Natural killer cell (primary cell): ENCODE measurements at regions not wholly inside any gene's neighbourhood (a gene's known extent, or its start where the extent isn't known, plus 50 kb on each side); places are given as distances from the start of the nearest gene placed in this dataset.

ENCODE experiments used
- ATAC-seq, 3 donors: fragments of 150-1000 bp in 2 of 3; fragments of 200-7000 bp in 1 of 3; cut with Tn5 transposase; 1 replicate in 1 of 3; 2 replicates in 2 of 3; pipeline ENCODE4 v1.10.0; 2021; ENCODE audit warnings: mild to moderate bottlenecking in 2 of 3, moderate library complexity in 2 of 3
- DNase-seq, 2 donors: peaks; one replicate each; pipeline versions ENCODE4 v3.0.0 to v3.0.0-alpha.2; 2013 to 2021; ENCODE audit warnings: mixed read lengths in 1 of 2
- H3K27ac ChIP-seq: one replicate; pipeline ENCODE4 v1.5.1; 2013; ENCODE audit warnings: mild to moderate bottlenecking, low read length
- H3K27me3 ChIP-seq: one replicate; pipeline ENCODE4 v1.6.1; 2013; ENCODE audit warnings: low read length; ENCODE audit not compliant: control insufficient read depth, insufficient read depth
- H3K36me3 ChIP-seq: one replicate; pipeline ENCODE4 v1.6.1; 2013; ENCODE audit warnings: low read length; ENCODE audit not compliant: control insufficient read depth, insufficient read depth
- H3K4me1 ChIP-seq: one replicate; pipeline ENCODE4 v1.6.1; 2013; ENCODE audit warnings: low read length; ENCODE audit not compliant: control insufficient read depth, insufficient read depth
- H3K4me3 ChIP-seq: one replicate; pipeline ENCODE4 v1.5.1; 2013; ENCODE audit warnings: low read length
- H3K9me3 ChIP-seq: one replicate; pipeline ENCODE4 v1.6.1; 2013; ENCODE audit warnings: low read length; ENCODE audit not compliant: control insufficient read depth, insufficient read depth
- H3K27ac Mint-ChIP-seq, 2 donors: one replicate each; pipeline ENCODE4 v1.8.0; 2022; ENCODE audit warnings: mild to moderate bottlenecking in 2 of 2, mixed read lengths in 2 of 2, moderate library complexity in 1 of 2
- H3K27me3 Mint-ChIP-seq, 2 donors: one replicate each; pipeline ENCODE4 v1.8.0; 2022; ENCODE audit warnings: low read depth in 2 of 2, mixed read lengths in 2 of 2
- H3K36me3 Mint-ChIP-seq: one replicate; pipeline ENCODE4 v1.8.0; 2022; ENCODE audit warnings: mixed read lengths
- H3K4me1 Mint-ChIP-seq, 2 donors: one replicate each; pipeline ENCODE4 v1.8.0; 2022; ENCODE audit warnings: mixed read lengths in 2 of 2
- H3K4me3 Mint-ChIP-seq: one replicate; pipeline ENCODE4 v1.8.0; 2022; ENCODE audit warnings: mild to moderate bottlenecking, moderate library complexity, mixed read lengths
- H3K9me3 Mint-ChIP-seq, 2 donors: one replicate each; pipeline ENCODE4 v1.8.0; 2022; ENCODE audit warnings: mixed read lengths in 2 of 2
- WGBS: methylation state at CpG from one replicate; pipeline ENCODE4 v1.1.7; 2013; ENCODE audit warnings: missing lambda C conversion rate; ENCODE audit not compliant: insufficient coverage; 5-methylcytosine and 5-hydroxymethylcytosine counted together
- intact Hi-C: fragments of 100-400 bp; cut with micrococcal nuclease; formaldehyde crosslinking; loops from one replicate; pipeline ENCODE4 v1.14.2; 2022
- TF ChIP-seq, protein P1 (sequence below): fragments of 200-600 bp; IDR thresholded peaks from one replicate; pipeline ENCODE4 v1.8.0; 2022; ENCODE audit warnings: antibody characterized with exemption

GRCh38 chr1:98398649-98399048 is 262.9 kb upstream of the SNX7 start:
- intact Hi-C loops = no loop called here
- Histone ChIP-seq H3K4me1 (no peaks in the 10 kb centered on the region), H3K27ac (no peak overlapping the region), H3K4me3 (no peak overlapping the region), H3K9me3 (no peaks in the 10 kb centered on the region), H3K27me3 (no peaks in the 10 kb centered on the region), H3K36me3 (no peaks in the 10 kb centered on the region)
- WGBS = 0% methylated on average over 2 of the region's 2 CpGs
- Mint-ChIP-seq H3K4me1 (peaks cover 25 to 32% of the 10 kb centered on the region in 2 donors), H3K9me3 (no peaks in the 10 kb centered on the region), H3K4me3 (peak overlapping the region; percentile 41), H3K27me3 (no peaks in the 10 kb centered on the region), H3K36me3 (no peaks in the 10 kb centered on the region), H3K27ac (peak overlapping the region in 1 of 2 donors; percentile 39)
- TF ChIP-seq, protein P1, sequence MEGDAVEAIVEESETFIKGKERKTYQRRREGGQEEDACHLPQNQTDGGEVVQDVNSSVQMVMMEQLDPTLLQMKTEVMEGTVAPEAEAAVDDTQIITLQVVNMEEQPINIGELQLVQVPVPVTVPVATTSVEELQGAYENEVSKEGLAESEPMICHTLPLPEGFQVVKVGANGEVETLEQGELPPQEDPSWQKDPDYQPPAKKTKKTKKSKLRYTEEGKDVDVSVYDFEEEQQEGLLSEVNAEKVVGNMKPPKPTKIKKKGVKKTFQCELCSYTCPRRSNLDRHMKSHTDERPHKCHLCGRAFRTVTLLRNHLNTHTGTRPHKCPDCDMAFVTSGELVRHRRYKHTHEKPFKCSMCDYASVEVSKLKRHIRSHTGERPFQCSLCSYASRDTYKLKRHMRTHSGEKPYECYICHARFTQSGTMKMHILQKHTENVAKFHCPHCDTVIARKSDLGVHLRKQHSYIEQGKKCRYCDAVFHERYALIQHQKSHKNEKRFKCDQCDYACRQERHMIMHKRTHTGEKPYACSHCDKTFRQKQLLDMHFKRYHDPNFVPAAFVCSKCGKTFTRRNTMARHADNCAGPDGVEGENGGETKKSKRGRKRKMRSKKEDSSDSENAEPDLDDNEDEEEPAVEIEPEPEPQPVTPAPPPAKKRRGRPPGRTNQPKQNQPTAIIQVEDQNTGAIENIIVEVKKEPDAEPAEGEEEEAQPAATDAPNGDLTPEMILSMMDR = no peak
- DNase-seq (no peak), ATAC-seq (no peak)

GRCh38 chr1:98398092-98398491 is 263.4 kb upstream of the SNX7 start:
- Mint-ChIP-seq H3K4me1 (peaks cover 20 to 27% of the 10 kb centered on the region in 2 donors), H3K9me3 (no peaks in the 10 kb centered on the region)
- H3K4me1 ChIP-seq = no peaks in the 10 kb centered on the region

GRCh38 chr1:98393719-98394118 is 267.8 kb upstream of the SNX7 start:
- Mint-ChIP-seq H3K36me3 (peaks cover 6% of the 10 kb centered on the region), H3K27me3 (no peaks in the 10 kb centered on the region), H3K4me3 (no peak overlapping the region), H3K4me1 (peaks cover 20 to 23% of the 10 kb centered on the region in 2 donors), H3K9me3 (no peaks in the 10 kb centered on the region), H3K27ac (no peak overlapping the region)
- intact Hi-C loops = no loop called here
- TF ChIP-seq, protein P1 = no peak
- H3K4me1 ChIP-seq = peaks cover 5% of the 10 kb centered on the region
- H3K27me3 ChIP-seq = no peaks in the 10 kb centered on the region
- H3K36me3 ChIP-seq = no peaks in the 10 kb centered on the region
- H3K9me3 ChIP-seq = no peaks in the 10 kb centered on the region
- WGBS = 76% methylated on average over 2 of the region's 2 CpGs
- ATAC-seq (no peak), DNase-seq (no peak)
- no peak overlapping the region for H3K27ac ChIP-seq
- no peak overlapping the region for H3K4me3 ChIP-seq

More at GRCh38 chr1:98398092-98398491, 263.4 kb upstream of the SNX7 start:
- Mint-ChIP-seq H3K4me3 (no peak overlapping the region), H3K27me3 (no peaks in the 10 kb centered on the region), H3K27ac (peak overlapping the region in 1 of 2 donors; percentile 39), H3K36me3 (no peaks in the 10 kb centered on the region)
- Histone ChIP-seq H3K27ac (no peak overlapping the region), H3K27me3 (no peaks in the 10 kb centered on the region), H3K9me3 (no peaks in the 10 kb centered on the region), H3K4me3 (no peak overlapping the region), H3K36me3 (no peaks in the 10 kb centered on the region)
- no peak for DNase-seq
- no peak for ATAC-seq
- TF ChIP-seq, protein P1 = no peak
- intact Hi-C loops = no loop called here

DNA sequence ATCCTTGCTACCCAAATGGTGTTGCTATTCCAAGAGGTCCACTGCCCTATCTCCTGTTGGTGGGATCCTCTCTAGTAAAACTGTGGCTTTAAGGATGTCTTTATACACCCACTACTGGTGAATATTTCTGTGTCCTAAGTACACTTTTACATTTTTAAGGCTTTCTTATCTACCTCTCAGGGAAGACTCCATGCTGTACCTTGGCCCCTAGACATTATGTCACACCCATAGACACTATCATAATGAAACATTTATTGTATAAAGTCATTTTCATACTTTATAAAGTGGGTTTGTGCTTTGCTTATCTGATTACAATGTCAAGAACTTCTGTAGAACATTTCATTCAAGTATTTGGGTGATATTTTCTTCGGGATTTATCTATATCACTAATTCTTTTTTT is 270.3 kb upstream of the SNX7 start:
- peaks cover 0 to 2% of the 10 kb centered on the region in 2 donors for H3K9me3 Mint-ChIP-seq

More for the DNA sequence above, 270.3 kb upstream of the SNX7 start:
- Mint-ChIP-seq H3K4me3 (no peak overlapping the region), H3K27ac (no peak overlapping the region), H3K4me1 (peaks cover 32 to 34% of the 10 kb centered on the region in 2 donors), H3K27me3 (no peaks in the 10 kb centered on the region), H3K36me3 (peaks cover 6% of the 10 kb centered on the region)
- Histone ChIP-seq H3K9me3 (no peaks in the 10 kb centered on the region), H3K36me3 (no peaks in the 10 kb centered on the region), H3K4me1 (peaks cover 13% of the 10 kb centered on the region), H3K4me3 (no peak overlapping the region), H3K27me3 (no peaks in the 10 kb centered on the region), H3K27ac (no peak overlapping the region)
- intact Hi-C loops = loop anchor here (2.0 kb wide), 1 partner anchor 66 kb away; no protein-coding TSS in a partner anchor
- ATAC-seq (no peak), DNase-seq (no peak)
- TF ChIP-seq, protein P1 = no peak
- WGBS = no CpG with 5 or more reads among the region's 1 CpG
